K562 (cell line): ENCODE measurements at regions not wholly inside any gene's neighbourhood (a gene's known extent, or its start where the extent isn't known, plus 50 kb on each side); places are given as distances from the start of the nearest gene placed in this dataset.

Experiments used
- ATAC-seq: fragments of 200-7000 bp; cut with Tn5 transposase; 3 replicates; pipeline ENCODE4 v1.9.1; 2020; ENCODE audit warnings: moderate library complexity
- BruUV-seq: library from RNA; stranded (reverse); fragments of 400-500 nt; replicated peaks from 2 replicates; lab custom pipeline; 2021; lab: Mats Ljungman, UMichigan
- CTCF ChIA-PET: fragments of 300-600 bp; formaldehyde crosslinking; extraction: SDS; loops from one replicate; lab custom pipeline; 2021; ENCODE audit warnings: low intra/inter-chr PET ratio; lab: Yijun Ruan, JAX
- POLR2A ChIA-PET: fragments of 300-600, 350-650 bp; sonication (Branson Sonifier 250); formaldehyde crosslinking; extraction: SDS; loops from one replicate; lab custom pipeline; 2021; ENCODE audit warnings: antibody characterized with exemption, inconsistent platforms; lab: Yijun Ruan, JAX
- DNase-seq, 4 experiments: peaks; one replicate each; pipeline versions ENCODE4 v3.0.0 to v3.0.0-alpha.2; 2011 to 2018; ENCODE audit warnings: low spot score in 3 of 4, mixed read lengths in 3 of 4; ENCODE audit errors: extremely low read depth in 1 of 4
- FAIRE-seq: peaks from 2 replicates; lab custom pipeline; 2011; peaks lifted over from hg19 to GRCh38; lab: Jason Lieb, UNC
- H2AFZ ChIP-seq: 2 replicates; pipeline ENCODE4 v1.6.0; 2011; ENCODE audit warnings: low read depth, low read length, control low read depth, inconsistent platforms
- H3K27ac ChIP-seq: fragments of 200-600 bp; 3 replicates; pipeline ENCODE4 v1.8.0; 2011; ENCODE audit warnings: low read depth, mild to moderate bottlenecking, control low read depth, inconsistent platforms, low read length, moderate library complexity, mixed read lengths; ENCODE audit errors: extremely low read depth
- H3K27me3 ChIP-seq, 2 experiments: fragments of 300-600 bp in 1 of 2; 2 replicates in 1 of 2; 3 replicates in 1 of 2; pipeline versions ENCODE4 v1.6.0 to v1.8.0; 2011; ENCODE audit warnings: inconsistent platforms in 2 of 2, low read length in 2 of 2, mild to moderate bottlenecking in 1 of 2, mixed read lengths in 1 of 2, moderate library complexity in 1 of 2; ENCODE audit not compliant: control insufficient read depth in 2 of 2, insufficient read depth in 2 of 2
- H3K36me3 ChIP-seq: fragments of 300-600 bp; 3 replicates; pipeline ENCODE4 v1.8.0; 2011; ENCODE audit warnings: mild to moderate bottlenecking, low read length, inconsistent platforms; ENCODE audit not compliant: control insufficient read depth, insufficient read depth
- H3K4me1 ChIP-seq, 2 experiments: fragments of 200-600 bp in 1 of 2; replicated peaks in 1 of 2; 2 replicates in 1 of 2; 3 replicates in 1 of 2; pipeline versions ENCODE4 v1.5.1 to v1.8.0; 2011; ENCODE audit warnings: inconsistent platforms in 2 of 2, low read length in 2 of 2, mild to moderate bottlenecking in 1 of 2, mixed read lengths in 1 of 2, moderate library complexity in 1 of 2; ENCODE audit not compliant: control insufficient read depth in 2 of 2, insufficient read depth in 2 of 2
- H3K4me2 ChIP-seq: 2 replicates; pipeline ENCODE4 v1.6.1; 2011; ENCODE audit warnings: low read length, control low read depth, inconsistent platforms, mixed read lengths; ENCODE audit not compliant: insufficient read depth
- H3K4me3 ChIP-seq: fragments of 200-600 bp; sonication (generic), shearing (Covaris generic); 2 replicates; pipeline ENCODE4 v1.5.1; 2016; ENCODE audit warnings: control low read depth, inconsistent platforms
- H3K79me2 ChIP-seq: fragments of 200-600 bp; 3 replicates; pipeline ENCODE4 v1.8.0; 2011; ENCODE audit warnings: low read length, inconsistent platforms; ENCODE audit not compliant: control insufficient read depth, insufficient read depth
- H3K9ac ChIP-seq, 2 experiments: 2 replicates each; pipeline versions ENCODE4 v1.6.0 to v1.6.1; 2011; ENCODE audit warnings: low read depth in 2 of 2, low read length in 2 of 2, control low read depth in 1 of 2, inconsistent platforms in 1 of 2, mild to moderate bottlenecking in 1 of 2, mixed read lengths in 1 of 2; ENCODE audit not compliant: insufficient read depth in 1 of 2
- H3K9me1 ChIP-seq: one replicate; pipeline ENCODE4 v1.6.0; 2011; ENCODE audit warnings: inconsistent platforms, mild to moderate bottlenecking, low read length, moderate library complexity; ENCODE audit not compliant: control insufficient read depth, insufficient read depth
- H3K9me3 ChIP-seq: replicated peaks from 2 replicates; pipeline ENCODE4 v1.5.1; 2011; ENCODE audit warnings: low read depth, low read length, inconsistent platforms; ENCODE audit not compliant: control insufficient read depth, insufficient read depth
- H4K20me1 ChIP-seq: replicated peaks from 2 replicates; pipeline ENCODE4 v1.6.1; 2011; ENCODE audit warnings: low read length, inconsistent platforms, mixed read lengths; ENCODE audit not compliant: control insufficient read depth, insufficient read depth
- CBX2 ChIP-seq: fragments of 200-600 bp; sonication (generic); IDR thresholded peaks from one replicate; pipeline ENCODE4 v1.6.1; 2012; ENCODE audit warnings: mild to moderate bottlenecking, low read length, inconsistent platforms; ENCODE audit not compliant: insufficient read depth, poor library complexity, severe bottlenecking
- FOXK2 ChIP-seq, 2 experiments: fragments of 450-650 bp; IDR thresholded peaks in 1 of 2; conservative IDR thresholded peaks in 1 of 2; 2 replicates each; pipeline ENCODE4 v1.6.1; 2016; ENCODE audit warnings: low read depth in 2 of 2, mild to moderate bottlenecking in 1 of 2
- JUN ChIP-seq, 2 experiments: sonication (generic) in 1 of 2; formaldehyde crosslinking in 1 of 2; IDR thresholded peaks; 2 replicates each; pipeline versions ENCODE4 v1.6.1 to v1.8.0; 2012 to 2022; ENCODE audit warnings: borderline replicate concordance in 2 of 2, mild to moderate bottlenecking in 2 of 2, improper control_type of control experiment in 1 of 2, low read depth in 1 of 2, low read length in 1 of 2, missing genetic modification reagents in 1 of 2
- TAF15 ChIP-seq: fragments of 200-400 bp; formaldehyde crosslinking; IDR thresholded peaks from 2 replicates; pipeline ENCODE4 v1.6.1; 2017; ENCODE audit warnings: mild to moderate bottlenecking, low read depth, low read length, moderate library complexity
- TCF7 ChIP-seq: sonication (generic); IDR thresholded peaks from 2 replicates; pipeline ENCODE4 v1.6.1; 2016; ENCODE audit warnings: antibody characterized with exemption, borderline replicate concordance
- TCF7L2 ChIP-seq: fragments of 150-350 bp; IDR thresholded peaks from 2 replicates; pipeline ENCODE4 v1.6.1; 2016; ENCODE audit warnings: low read depth, mild to moderate bottlenecking, low read length, moderate library complexity
- ZNF184 ChIP-seq: sonication (generic); formaldehyde crosslinking; IDR thresholded peaks from 2 replicates; pipeline ENCODE4 v1.5.0; 2020; ENCODE audit warnings: missing genetic modification reagents
- ZNF695 ChIP-seq: fragments of 450-650 bp; formaldehyde crosslinking; IDR thresholded peaks from 2 replicates; pipeline ENCODE4 v1.4.0; 2020; ENCODE audit warnings: mild to moderate bottlenecking, moderate library complexity
- ZZZ3 ChIP-seq: fragments of 450-650 bp; IDR thresholded peaks from 2 replicates; pipeline ENCODE4 v1.6.1; 2016; ENCODE audit warnings: antibody characterized with exemption, mild to moderate bottlenecking, moderate library complexity
- WGBS: fragments of 100-300 bp; shearing (Covaris generic); methylation state at CpG from one replicate; pipeline ENCODE4 v1.1.6; 2016; ENCODE audit warnings: low coverage, mixed read lengths; ENCODE audit not compliant: insufficient coverage; ENCODE audit errors: missing lambda C conversion rate; 5-methylcytosine and 5-hydroxymethylcytosine counted together
- in situ Hi-C: fragments of 300-500 bp; cut with MboI; formaldehyde crosslinking; loops from 4 replicates; pipeline ENCODE4 v1.15.0; 2018; ENCODE audit warnings: inconsistent platforms, mixed read lengths
- intact Hi-C: fragments of 100-400 bp; cut with micrococcal nuclease; formaldehyde crosslinking; loops from 2 replicates; pipeline ENCODE4 v1.14.2; 2022
- TF ChIP-seq, protein P1 (sequence below), 2 experiments: IDR thresholded peaks; 2 replicates each; pipeline ENCODE4 v1.6.1; 2011; ENCODE audit warnings: borderline replicate concordance in 1 of 2, control low read depth in 1 of 2, low read depth in 1 of 2, low read length in 1 of 2, mild to moderate bottlenecking in 1 of 2, mixed read lengths in 1 of 2, moderate library complexity in 1 of 2; ENCODE audit not compliant: insufficient read depth in 1 of 2, insufficient read length in 1 of 2, poor library complexity in 1 of 2, severe bottlenecking in 1 of 2; ENCODE audit errors: extremely low read depth in 1 of 2
- TF ChIP-seq, protein P2 (sequence below): fragments of 250-450 bp; sonication (Bioruptor Pico); IDR thresholded peaks from 2 replicates; pipeline ENCODE4 v1.8.0; 2022; ENCODE audit warnings: moderate library complexity, mild to moderate bottlenecking, inconsistent platforms
- TF ChIP-seq, protein P3 (sequence below): fragments of 450-650 bp; IDR thresholded peaks from 2 replicates; pipeline ENCODE4 v1.6.1; 2018; ENCODE audit warnings: mild to moderate bottlenecking, low read depth; ENCODE audit not compliant: partially characterized antibody

DNA sequence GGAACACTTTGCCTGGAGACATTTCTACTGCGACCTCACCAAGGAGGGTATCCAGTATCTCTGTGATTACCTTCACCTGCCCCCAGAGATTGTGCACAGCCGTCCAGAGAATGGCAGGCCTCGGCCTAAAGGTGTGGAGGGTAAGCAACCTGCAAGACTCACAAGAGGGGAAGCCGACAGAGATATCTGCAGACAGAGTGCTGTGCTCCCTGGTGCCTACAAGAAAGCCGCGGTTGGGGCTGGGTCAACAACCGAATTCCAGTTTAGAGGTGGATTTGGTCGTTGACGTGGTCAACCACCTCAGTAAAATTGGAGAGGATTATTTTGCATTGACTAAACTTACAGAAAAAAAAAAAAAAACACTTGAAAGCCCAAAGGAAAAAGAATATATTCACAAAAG, 107.8 kb upstream of the ISL1 start:
- Histone ChIP-seq H4K20me1 (no peaks in the 10 kb centered on the region), H3K4me2 (no peak overlapping the region), H3K27me3 (no peaks in the 10 kb centered on the region), H3K36me3 (no peaks in the 10 kb centered on the region)
- CTCF ChIA-PET = no interaction called here
- TF ChIP-seq JUN (IDR thresholded peaks at IDR 0.05; ENCODE audit: borderline replicate concordance, low read depth, low read length) (no peak), JUN (CRISPR knock-in tag; IDR thresholded peaks at IDR 0.05; ENCODE audit: borderline replicate concordance) (no peak), TCF7L2 (no peak), ZZZ3 (no peak), TAF15 (no peak), ZNF695 (CRISPR knock-in tag) (no peak), CBX2 (no peak), TCF7 (no peak), FOXK2 (conservative IDR thresholded peaks at IDR 0.05 in 1 of 2, IDR thresholded peaks at IDR 0.05 in 1 of 2; ENCODE audit: low read depth in 2 of 2) (no peak), ZNF184 (CRISPR knock-in tag) (no peak)
- TF ChIP-seq, protein P1, sequence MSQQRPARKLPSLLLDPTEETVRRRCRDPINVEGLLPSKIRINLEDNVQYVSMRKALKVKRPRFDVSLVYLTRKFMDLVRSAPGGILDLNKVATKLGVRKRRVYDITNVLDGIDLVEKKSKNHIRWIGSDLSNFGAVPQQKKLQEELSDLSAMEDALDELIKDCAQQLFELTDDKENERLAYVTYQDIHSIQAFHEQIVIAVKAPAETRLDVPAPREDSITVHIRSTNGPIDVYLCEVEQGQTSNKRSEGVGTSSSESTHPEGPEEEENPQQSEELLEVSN (IDR thresholded peaks at IDR 0.05; ENCODE audit: borderline replicate concordance in 1 of 2, extremely low read depth in 1 of 2, insufficient read depth in 1 of 2, insufficient read length in 1 of 2, low read depth in 1 of 2, low read length in 1 of 2, poor library complexity in 1 of 2, severe bottlenecking in 1 of 2) = no peak
- TF ChIP-seq, protein P2, sequence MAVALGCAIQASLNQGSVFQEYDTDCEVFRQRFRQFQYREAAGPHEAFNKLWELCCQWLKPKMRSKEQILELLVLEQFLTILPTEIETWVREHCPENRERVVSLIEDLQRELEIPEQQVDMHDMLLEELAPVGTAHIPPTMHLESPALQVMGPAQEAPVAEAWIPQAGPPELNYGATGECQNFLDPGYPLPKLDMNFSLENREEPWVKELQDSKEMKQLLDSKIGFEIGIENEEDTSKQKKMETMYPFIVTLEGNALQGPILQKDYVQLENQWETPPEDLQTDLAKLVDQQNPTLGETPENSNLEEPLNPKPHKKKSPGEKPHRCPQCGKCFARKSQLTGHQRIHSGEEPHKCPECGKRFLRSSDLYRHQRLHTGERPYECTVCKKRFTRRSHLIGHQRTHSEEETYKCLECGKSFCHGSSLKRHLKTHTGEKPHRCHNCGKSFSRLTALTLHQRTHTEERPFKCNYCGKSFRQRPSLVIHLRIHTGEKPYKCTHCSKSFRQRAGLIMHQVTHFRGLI (CRISPR knock-in tag) = no peak
- TF ChIP-seq, protein P3, sequence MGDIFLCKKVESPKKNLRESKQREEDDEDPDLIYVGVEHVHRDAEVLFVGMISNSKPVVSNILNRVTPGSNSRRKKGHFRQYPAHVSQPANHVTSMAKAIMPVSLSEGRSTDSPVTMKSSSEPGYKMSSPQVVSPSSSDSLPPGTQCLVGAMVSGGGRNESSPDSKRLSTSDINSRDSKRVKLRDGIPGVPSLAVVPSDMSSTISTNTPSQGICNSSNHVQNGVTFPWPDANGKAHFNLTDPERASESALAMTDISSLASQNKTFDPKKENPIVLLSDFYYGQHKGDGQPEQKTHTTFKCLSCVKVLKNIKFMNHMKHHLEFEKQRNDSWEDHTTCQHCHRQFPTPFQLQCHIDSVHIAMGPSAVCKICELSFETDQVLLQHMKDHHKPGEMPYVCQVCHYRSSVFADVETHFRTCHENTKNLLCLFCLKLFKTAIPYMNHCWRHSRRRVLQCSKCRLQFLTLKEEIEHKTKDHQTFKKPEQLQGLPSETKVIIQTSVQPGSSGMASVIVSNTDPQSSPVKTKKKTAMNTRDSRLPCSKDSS = no peak
- TF ChIP-seq, all 486 proteins: peak for 0
- Histone ChIP-seq H3K9me3 (no peaks in the 10 kb centered on the region), H3K4me1 (no peaks in the 10 kb centered on the region), H3K4me3 (no peak overlapping the region), H3K27ac (no peak overlapping the region), H3K9ac (no peak overlapping the region), H3K9me1 (no peaks in the 10 kb centered on the region), H2AFZ (no peak overlapping the region), H3K79me2 (no peaks in the 10 kb centered on the region)
- ATAC-seq (no peak), DNase-seq (no peak), FAIRE-seq (no peak)
- no TSS peak for BruUV-seq
- POLR2A ChIA-PET = no interaction called here
- in situ Hi-C loops (no loop called here), intact Hi-C loops (no loop called here)
- WGBS = 0% methylated on average over 8 of the region's 9 CpGs
